GM23338 (cell line): ENCODE measurements at regions not wholly inside any gene's neighbourhood (a gene's known extent, or its start where the extent isn't known, plus 50 kb on each side); places are given as distances from the start of the nearest gene placed in this dataset.

Experiments
- ATAC-seq: fragments of 200-7000 bp; cut with Tn5 transposase; 3 replicates; pipeline ENCODE4 v1.9.1; 2020
- DNase-seq: peaks from one replicate; pipeline ENCODE4 v3.0.0-alpha.2; 2015; ENCODE audit warnings: low spot score
- H2AFZ ChIP-seq: fragments of 200-600 bp; sonication (generic); 2 replicates; pipeline ENCODE4 v1.8.0; 2016; ENCODE audit warnings: antibody characterized with exemption, mild to moderate bottlenecking, moderate library complexity
- H3F3A ChIP-seq: fragments of 200-600 bp; sonication (generic); replicated peaks from 2 replicates; pipeline ENCODE4 v1.8.0; 2017; ENCODE audit warnings: antibody characterized with exemption, mixed run types, low read depth
- H3K27ac ChIP-seq: fragments of 200-600 bp; sonication (generic); 2 replicates; pipeline ENCODE4 v1.6.1; 2016; ENCODE audit warnings: low read depth
- H3K27me3 ChIP-seq: fragments of 200-600 bp; sonication (generic); 2 replicates; pipeline ENCODE4 v1.8.0; 2016; ENCODE audit warnings: mild to moderate bottlenecking, mixed run types, moderate library complexity; ENCODE audit not compliant: insufficient read depth
- H3K36me3 ChIP-seq: fragments of 200-600 bp; sonication (generic); 2 replicates; pipeline ENCODE4 v1.8.0; 2016; ENCODE audit warnings: mild to moderate bottlenecking; ENCODE audit not compliant: insufficient read depth
- H3K4me1 ChIP-seq: fragments of 200-600 bp; sonication (generic); 2 replicates; pipeline ENCODE4 v1.8.0; 2016; ENCODE audit warnings: mild to moderate bottlenecking, moderate library complexity; ENCODE audit not compliant: insufficient read depth
- H3K4me2 ChIP-seq: fragments of 200-600 bp; sonication (generic); 2 replicates; pipeline ENCODE4 v1.7.1; 2017; ENCODE audit warnings: mixed run types
- H3K4me3 ChIP-seq: fragments of 200-600 bp; sonication (generic); 2 replicates; pipeline ENCODE4 v1.6.1; 2016; ENCODE audit warnings: mixed run types
- H3K79me2 ChIP-seq: fragments of 200-600 bp; sonication (generic); replicated peaks from 2 replicates; pipeline ENCODE4 v1.8.0; 2017; ENCODE audit warnings: mild to moderate bottlenecking; ENCODE audit not compliant: insufficient read depth
- H3K9me2 ChIP-seq: fragments of 200-600 bp; sonication (generic); 2 replicates; pipeline ENCODE4 v1.8.0; 2017; ENCODE audit not compliant: insufficient read depth
- H4K20me1 ChIP-seq: fragments of 200-600 bp; sonication (generic); replicated peaks from 2 replicates; pipeline ENCODE4 v1.8.0; 2017; ENCODE audit warnings: mild to moderate bottlenecking; ENCODE audit not compliant: insufficient read depth
- H3K27ac Mint-ChIP-seq: 2 replicates; pipeline ENCODE4 v1.8.0; 2020; ENCODE audit warnings: inconsistent platforms, mild to moderate bottlenecking, moderate library complexity, mixed read lengths
- H3K27me3 Mint-ChIP-seq: 3 replicates; pipeline ENCODE4 v1.8.0; 2022; ENCODE audit warnings: low read depth, mild to moderate bottlenecking, moderate library complexity, mixed read lengths, inconsistent platforms; ENCODE audit not compliant: insufficient read depth, poor library complexity
- H3K36me3 Mint-ChIP-seq: 3 replicates; pipeline ENCODE4 v1.8.0; 2021; ENCODE audit warnings: low read depth, mild to moderate bottlenecking, inconsistent platforms, moderate library complexity, mixed read lengths
- H3K4me1 Mint-ChIP-seq: 3 replicates; pipeline ENCODE4 v1.8.0; 2020; ENCODE audit warnings: mild to moderate bottlenecking, inconsistent platforms, mixed read lengths
- H3K4me3 Mint-ChIP-seq: 3 replicates; pipeline ENCODE4 v1.8.0; 2021; ENCODE audit warnings: moderate library complexity, mild to moderate bottlenecking, inconsistent platforms, mixed read lengths
- H3K9me3 Mint-ChIP-seq: 3 replicates; pipeline ENCODE4 v1.8.0; 2020; ENCODE audit warnings: moderate library complexity, mild to moderate bottlenecking, inconsistent platforms, mixed read lengths
- CREB1 ChIP-seq: fragments of 250-450 bp; sonication (Bioruptor Pico); IDR thresholded peaks from 2 replicates; pipeline ENCODE4 v1.5.0; 2020; ENCODE audit warnings: low read depth, mild to moderate bottlenecking, moderate library complexity
- EZH2 ChIP-seq: fragments of 200-600 bp; sonication (generic); IDR thresholded peaks from one replicate; pipeline ENCODE4 v1.8.0; 2017; ENCODE audit warnings: antibody characterized with exemption, mild to moderate bottlenecking, low read depth; ENCODE audit not compliant: unreplicated experiment
- EZH2phosphoT487 ChIP-seq: fragments of 200-600 bp; sonication (generic); IDR thresholded peaks from one replicate; pipeline ENCODE4 v1.8.1; 2018; ENCODE audit warnings: antibody characterized with exemption; ENCODE audit not compliant: unreplicated experiment
- JUNB ChIP-seq: IDR thresholded peaks from one replicate; pipeline ENCODE4 v1.6.1; 2016; ENCODE audit warnings: antibody characterized with exemption; ENCODE audit not compliant: unreplicated experiment
- NANOG ChIP-seq: IDR thresholded peaks from 2 replicates; pipeline ENCODE4 v1.6.1; 2016; ENCODE audit warnings: antibody characterized with exemption, borderline replicate concordance
- POLR2AphosphoS5 ChIP-seq: IDR thresholded peaks from 2 replicates; pipeline ENCODE4 v1.6.1; 2016; ENCODE audit warnings: antibody characterized with exemption, low read depth
- STAT1 ChIP-seq: IDR thresholded peaks from one replicate; pipeline ENCODE4 v1.6.1; 2016; ENCODE audit warnings: antibody characterized with exemption; ENCODE audit not compliant: unreplicated experiment
- ZNF331 ChIP-seq: fragments of 250-450 bp; sonication (Bioruptor Pico); IDR thresholded peaks from 2 replicates; pipeline ENCODE4 v1.5.0; 2020; ENCODE audit warnings: low read depth, mild to moderate bottlenecking, moderate library complexity
- TF ChIP-seq, protein P1 (sequence below): fragments of 250-450 bp; sonication (Bioruptor Pico); IDR thresholded peaks from 2 replicates; pipeline ENCODE4 v1.5.0; 2020; ENCODE audit warnings: mild to moderate bottlenecking, moderate library complexity
- TF ChIP-seq, protein P2 (sequence below): IDR thresholded peaks from 2 replicates; pipeline ENCODE4 v1.6.1; 2016; ENCODE audit warnings: antibody characterized with exemption
- TF ChIP-seq, protein P3 (sequence below), 2 experiments: fragments of 200-600 bp in 1 of 2; sonication (generic) in 1 of 2; conservative IDR thresholded peaks; 2 replicates each; pipeline versions ENCODE4 v1.5.1 to v1.6.1; 2016 to 2017; ENCODE audit warnings: antibody characterized with exemption in 2 of 2, low read depth in 2 of 2, mild to moderate bottlenecking in 2 of 2, moderate library complexity in 1 of 2

DNA sequence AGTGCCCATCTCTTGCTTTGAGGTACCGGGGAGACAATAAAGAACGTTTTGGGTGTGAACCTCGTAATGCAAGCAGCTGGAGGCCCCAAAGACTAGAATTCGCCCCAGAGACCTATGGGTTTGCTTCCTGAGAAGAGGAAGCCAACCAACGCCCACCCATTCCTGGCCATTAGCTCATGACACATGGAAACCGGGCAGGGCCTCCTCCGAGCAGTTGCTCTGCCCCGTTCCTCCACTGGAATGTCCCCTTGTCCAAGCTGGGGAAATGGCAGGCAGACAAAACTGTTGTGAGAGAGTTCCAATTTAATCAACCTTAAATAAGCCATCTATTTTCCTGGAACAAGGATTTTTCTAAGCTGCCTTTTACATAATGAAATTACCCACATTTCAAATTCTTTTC lies 250.9 kb upstream of the IGF1R start (continued):
- TF ChIP-seq, protein P1, sequence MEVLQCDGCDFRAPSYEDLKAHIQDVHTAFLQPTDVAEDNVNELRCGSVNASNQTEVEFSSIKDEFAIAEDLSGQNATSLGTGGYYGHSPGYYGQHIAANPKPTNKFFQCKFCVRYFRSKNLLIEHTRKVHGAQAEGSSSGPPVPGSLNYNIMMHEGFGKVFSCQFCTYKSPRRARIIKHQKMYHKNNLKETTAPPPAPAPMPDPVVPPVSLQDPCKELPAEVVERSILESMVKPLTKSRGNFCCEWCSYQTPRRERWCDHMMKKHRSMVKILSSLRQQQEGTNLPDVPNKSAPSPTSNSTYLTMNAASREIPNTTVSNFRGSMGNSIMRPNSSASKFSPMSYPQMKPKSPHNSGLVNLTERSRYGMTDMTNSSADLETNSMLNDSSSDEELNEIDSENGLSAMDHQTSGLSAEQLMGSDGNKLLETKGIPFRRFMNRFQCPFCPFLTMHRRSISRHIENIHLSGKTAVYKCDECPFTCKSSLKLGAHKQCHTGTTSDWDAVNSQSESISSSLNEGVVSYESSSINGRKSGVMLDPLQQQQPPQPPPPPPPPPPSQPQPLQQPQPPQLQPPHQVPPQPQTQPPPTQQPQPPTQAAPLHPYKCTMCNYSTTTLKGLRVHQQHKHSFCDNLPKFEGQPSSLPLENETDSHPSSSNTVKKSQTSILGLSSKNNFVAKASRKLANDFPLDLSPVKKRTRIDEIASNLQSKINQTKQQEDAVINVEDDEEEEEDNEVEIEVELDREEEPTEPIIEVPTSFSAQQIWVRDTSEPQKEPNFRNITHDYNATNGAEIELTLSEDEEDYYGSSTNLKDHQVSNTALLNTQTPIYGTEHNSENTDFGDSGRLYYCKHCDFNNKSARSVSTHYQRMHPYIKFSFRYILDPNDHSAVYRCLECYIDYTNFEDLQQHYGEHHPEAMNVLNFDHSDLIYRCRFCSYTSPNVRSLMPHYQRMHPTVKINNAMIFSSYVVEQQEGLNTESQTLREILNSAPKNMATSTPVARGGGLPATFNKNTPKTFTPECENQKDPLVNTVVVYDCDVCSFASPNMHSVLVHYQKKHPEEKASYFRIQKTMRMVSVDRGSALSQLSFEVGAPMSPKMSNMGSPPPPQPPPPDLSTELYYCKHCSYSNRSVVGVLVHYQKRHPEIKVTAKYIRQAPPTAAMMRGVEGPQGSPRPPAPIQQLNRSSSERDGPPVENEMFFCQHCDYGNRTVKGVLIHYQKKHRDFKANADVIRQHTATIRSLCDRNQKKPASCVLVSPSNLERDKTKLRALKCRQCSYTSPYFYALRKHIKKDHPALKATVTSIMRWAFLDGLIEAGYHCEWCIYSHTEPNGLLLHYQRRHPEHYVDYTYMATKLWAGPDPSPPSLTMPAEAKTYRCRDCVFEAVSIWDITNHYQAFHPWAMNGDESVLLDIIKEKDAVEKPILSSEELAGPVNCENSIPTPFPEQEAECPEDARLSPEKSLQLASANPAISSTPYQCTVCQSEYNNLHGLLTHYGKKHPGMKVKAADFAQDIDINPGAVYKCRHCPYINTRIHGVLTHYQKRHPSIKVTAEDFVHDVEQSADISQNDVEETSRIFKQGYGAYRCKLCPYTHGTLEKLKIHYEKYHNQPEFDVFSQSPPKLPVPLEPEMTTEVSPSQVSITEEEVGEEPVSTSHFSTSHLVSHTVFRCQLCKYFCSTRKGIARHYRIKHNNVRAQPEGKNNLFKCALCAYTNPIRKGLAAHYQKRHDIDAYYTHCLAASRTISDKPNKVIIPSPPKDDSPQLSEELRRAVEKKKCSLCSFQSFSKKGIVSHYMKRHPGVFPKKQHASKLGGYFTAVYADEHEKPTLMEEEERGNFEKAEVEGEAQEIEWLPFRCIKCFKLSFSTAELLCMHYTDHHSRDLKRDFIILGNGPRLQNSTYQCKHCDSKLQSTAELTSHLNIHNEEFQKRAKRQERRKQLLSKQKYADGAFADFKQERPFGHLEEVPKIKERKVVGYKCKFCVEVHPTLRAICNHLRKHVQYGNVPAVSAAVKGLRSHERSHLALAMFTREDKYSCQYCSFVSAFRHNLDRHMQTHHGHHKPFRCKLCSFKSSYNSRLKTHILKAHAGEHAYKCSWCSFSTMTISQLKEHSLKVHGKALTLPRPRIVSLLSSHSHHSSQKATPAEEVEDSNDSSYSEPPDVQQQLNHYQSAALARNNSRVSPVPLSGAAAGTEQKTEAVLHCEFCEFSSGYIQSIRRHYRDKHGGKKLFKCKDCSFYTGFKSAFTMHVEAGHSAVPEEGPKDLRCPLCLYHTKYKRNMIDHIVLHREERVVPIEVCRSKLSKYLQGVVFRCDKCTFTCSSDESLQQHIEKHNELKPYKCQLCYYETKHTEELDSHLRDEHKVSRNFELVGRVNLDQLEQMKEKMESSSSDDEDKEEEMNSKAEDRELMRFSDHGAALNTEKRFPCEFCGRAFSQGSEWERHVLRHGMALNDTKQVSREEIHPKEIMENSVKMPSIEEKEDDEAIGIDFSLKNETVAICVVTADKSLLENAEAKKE (CRISPR knock-in tag): no peak
- TF ChIP-seq JUNB (no peak), CREB1 (CRISPR knock-in tag) (no peak), NANOG (no peak), STAT1 (no peak), ZNF331 (no peak)

DNA sequence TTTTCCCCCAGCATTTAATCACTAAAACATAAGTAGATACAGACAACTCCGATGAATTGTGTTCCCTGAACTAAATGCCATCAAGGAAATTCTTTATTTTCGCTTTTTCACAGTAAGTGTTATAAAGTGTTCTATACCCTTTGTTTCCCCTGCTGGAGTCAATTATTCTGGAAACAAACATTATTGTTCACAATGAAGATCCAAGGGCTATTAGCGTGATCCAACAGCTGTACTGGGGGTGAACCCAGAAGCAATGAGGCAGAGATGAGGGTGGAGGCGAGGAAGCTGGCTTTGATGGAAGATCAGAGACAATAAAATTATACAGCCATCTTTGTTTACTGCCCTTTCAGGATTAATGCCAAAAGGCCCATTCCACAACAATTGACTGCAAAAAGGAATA lies 250.3 kb upstream of the IGF1R start:
- peaks cover 17% of the 10 kb centered on the region for H3K4me1 ChIP-seq
- no peaks in the 10 kb centered on the region for H3K79me2 ChIP-seq
- DNase-seq: no peak
- peaks cover 3% of the 10 kb centered on the region; the same call in 1 of the 3 replicates for H3K36me3 Mint-ChIP-seq
- no peaks in the 10 kb centered on the region for H4K20me1 ChIP-seq
- no peak overlapping the region for H3K4me3 Mint-ChIP-seq
- H3K4me3 ChIP-seq: no peak overlapping the region
- no peaks in the 10 kb centered on the region; the same call in 1 of the 2 replicates for H3K9me2 ChIP-seq
- no peaks in the 10 kb centered on the region for H3F3A ChIP-seq
- ATAC-seq: no peak
- no peaks in the 10 kb centered on the region for H3K36me3 ChIP-seq
- H3K9me3 Mint-ChIP-seq: 0 out of 3 replicates have a peak, but pooled peaks cover 2% of the 10 kb centered on the region
- H3K4me2 ChIP-seq: no peak overlapping the region
- H3K27ac Mint-ChIP-seq: no peak overlapping the region
- H3K27me3 Mint-ChIP-seq: peaks cover 5% of the 10 kb centered on the region
- H3K4me1 Mint-ChIP-seq: peaks cover 29% of the 10 kb centered on the region
- no peak overlapping the region for H3K27ac ChIP-seq
- no peaks in the 10 kb centered on the region for H3K27me3 ChIP-seq
- peak overlapping the region; percentile 85 for H2AFZ ChIP-seq
- TF ChIP-seq POLR2AphosphoS5 (no peak), STAT1 (no peak), JUNB (no peak), NANOG (no peak), EZH2 (no peak), CREB1 (CRISPR knock-in tag) (no peak), EZH2phosphoT487 (no peak)
- TF ChIP-seq, protein P2, sequence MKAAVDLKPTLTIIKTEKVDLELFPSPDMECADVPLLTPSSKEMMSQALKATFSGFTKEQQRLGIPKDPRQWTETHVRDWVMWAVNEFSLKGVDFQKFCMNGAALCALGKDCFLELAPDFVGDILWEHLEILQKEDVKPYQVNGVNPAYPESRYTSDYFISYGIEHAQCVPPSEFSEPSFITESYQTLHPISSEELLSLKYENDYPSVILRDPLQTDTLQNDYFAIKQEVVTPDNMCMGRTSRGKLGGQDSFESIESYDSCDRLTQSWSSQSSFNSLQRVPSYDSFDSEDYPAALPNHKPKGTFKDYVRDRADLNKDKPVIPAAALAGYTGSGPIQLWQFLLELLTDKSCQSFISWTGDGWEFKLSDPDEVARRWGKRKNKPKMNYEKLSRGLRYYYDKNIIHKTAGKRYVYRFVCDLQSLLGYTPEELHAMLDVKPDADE: no peak
- TF ChIP-seq, protein P3, sequence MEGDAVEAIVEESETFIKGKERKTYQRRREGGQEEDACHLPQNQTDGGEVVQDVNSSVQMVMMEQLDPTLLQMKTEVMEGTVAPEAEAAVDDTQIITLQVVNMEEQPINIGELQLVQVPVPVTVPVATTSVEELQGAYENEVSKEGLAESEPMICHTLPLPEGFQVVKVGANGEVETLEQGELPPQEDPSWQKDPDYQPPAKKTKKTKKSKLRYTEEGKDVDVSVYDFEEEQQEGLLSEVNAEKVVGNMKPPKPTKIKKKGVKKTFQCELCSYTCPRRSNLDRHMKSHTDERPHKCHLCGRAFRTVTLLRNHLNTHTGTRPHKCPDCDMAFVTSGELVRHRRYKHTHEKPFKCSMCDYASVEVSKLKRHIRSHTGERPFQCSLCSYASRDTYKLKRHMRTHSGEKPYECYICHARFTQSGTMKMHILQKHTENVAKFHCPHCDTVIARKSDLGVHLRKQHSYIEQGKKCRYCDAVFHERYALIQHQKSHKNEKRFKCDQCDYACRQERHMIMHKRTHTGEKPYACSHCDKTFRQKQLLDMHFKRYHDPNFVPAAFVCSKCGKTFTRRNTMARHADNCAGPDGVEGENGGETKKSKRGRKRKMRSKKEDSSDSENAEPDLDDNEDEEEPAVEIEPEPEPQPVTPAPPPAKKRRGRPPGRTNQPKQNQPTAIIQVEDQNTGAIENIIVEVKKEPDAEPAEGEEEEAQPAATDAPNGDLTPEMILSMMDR (conservative IDR thresholded peaks at IDR 0.05; ENCODE audit: low read depth in 2 of 2): no peak
